ENCODE measurements at regions not wholly inside any gene's neighbourhood (a gene's known extent, or its start where the extent isn't known, plus 50 kb on each side); places are given as distances from the start of the nearest gene placed in this dataset.
"Not testable (repeated sequence)": the region's sequence is repeated elsewhere in the genome, so short reads cannot be mapped to it uniquely, and the experiment has no call there.

DNA sequence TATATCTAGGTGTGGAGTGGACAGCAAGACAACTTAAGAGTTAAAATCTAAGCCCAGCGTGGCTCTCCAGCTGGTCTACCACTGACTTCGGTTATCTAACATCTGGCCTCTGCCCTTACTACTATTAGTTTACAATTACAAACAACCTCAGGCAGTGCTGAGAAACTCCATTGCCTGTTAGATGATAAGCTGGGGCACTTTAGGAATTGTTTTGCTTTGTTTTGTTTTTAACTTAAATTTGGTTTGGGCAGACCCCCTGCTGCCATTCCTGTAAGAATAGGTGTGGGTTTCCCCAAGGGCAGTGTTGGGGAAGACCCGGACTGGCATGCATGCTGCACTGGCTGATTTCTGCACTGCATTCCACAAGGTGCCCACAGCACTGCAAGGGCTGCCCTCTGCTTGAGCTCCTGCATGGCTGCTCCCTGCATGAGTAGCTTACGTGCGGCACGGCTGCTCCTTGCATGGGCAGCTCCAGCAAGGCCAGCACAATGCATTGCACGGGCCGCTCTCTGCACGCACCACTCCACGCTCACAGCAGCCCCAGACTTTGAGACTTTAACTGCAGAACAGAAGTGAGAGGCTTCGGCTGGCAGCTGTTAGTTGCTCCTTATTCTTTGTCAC, 74.2 kb upstream of the SERTAD2 start:
- ATAC-seq (replicated peaks; ENCODE audit: extremely low read depth, poor library complexity, severe bottlenecking) (no peak), DNase-seq (ENCODE audit: low spot score in 2 of 2) (no peak)
- peaks cover 43% of the 10 kb centered on the region for H3K4me1 Mint-ChIP-seq
- H3K27ac Mint-ChIP-seq (ENCODE audit: low read depth): peak overlapping the region; percentile 93
- peak overlapping the region; percentile 64 for H3K4me3 Mint-ChIP-seq
- no peaks in the 10 kb centered on the region for H3K36me3 Mint-ChIP-seq (ENCODE audit: insufficient read depth)
- no peaks in the 10 kb centered on the region for H3K9me3 Mint-ChIP-seq
- H3K27me3 Mint-ChIP-seq: no peaks in the 10 kb centered on the region

DNA sequence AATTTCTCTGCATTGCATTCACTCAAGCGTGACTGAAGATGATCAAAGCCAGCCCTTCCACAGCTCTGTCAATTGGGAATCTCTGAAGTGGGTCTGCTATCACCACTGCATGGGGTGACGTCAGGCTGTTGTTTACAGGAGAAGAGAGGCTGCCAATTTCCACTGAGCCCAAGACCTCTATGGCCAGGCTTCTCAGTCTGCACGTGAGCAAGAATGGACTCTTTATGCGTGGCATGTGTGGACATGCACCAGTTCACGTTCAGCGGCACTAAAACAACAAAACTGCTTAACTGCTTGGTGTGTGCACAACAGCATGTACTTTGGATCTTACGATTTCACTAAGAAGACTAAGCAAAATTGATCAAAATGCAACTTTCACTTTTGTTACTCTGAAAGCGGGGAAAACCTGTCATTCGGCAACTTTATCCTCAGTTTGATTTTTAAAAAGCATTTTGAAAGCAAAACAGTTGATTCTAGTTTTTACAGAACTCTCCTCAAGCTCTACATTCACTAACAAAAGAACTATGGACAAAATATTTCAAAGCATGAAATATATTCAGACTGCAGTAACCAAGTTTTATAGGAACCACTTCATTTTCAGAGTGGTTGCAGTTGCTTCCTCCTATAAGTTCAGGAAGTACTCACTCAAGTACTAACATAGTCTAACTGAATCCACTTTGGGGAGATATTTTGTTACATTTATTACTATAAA, 77.0 kb upstream of the SERTAD2 start:
- peak; percentile 63 for ATAC-seq (replicated peaks; ENCODE audit: extremely low read depth, poor library complexity, severe bottlenecking)
- Mint-ChIP-seq H3K4me3 (peak overlapping the region; percentile 80), H3K27me3 (no peaks in the 10 kb centered on the region), H3K4me1 (peaks cover 43% of the 10 kb centered on the region), H3K9me3 (no peaks in the 10 kb centered on the region), H3K36me3 (ENCODE audit: insufficient read depth) (no peaks in the 10 kb centered on the region), H3K27ac (ENCODE audit: low read depth) (peak overlapping the region; percentile 98)
- no peak for DNase-seq (ENCODE audit: low spot score in 2 of 2)

DNA sequence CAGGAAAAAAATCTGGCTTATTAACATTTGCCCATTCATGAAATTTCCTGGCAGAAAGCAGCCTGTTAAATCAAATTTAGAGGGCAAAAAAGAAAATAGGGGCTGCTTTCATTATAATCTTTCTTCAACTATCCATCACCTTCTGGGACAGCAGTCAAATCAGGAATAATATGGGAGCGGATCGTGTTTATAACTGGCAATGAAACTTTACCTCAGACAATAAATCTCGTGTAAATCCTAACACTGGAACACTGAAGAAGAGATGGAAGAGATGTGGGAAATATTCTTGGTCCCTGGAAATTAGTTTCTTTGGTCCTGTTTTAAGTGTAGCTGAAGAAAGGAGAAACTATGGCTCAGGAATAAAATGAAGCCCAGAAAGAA, 77.5 kb upstream of the SERTAD2 start:
- DNase-seq (ENCODE audit: low spot score in 2 of 2) (no peak), ATAC-seq (replicated peaks; ENCODE audit: extremely low read depth, poor library complexity, severe bottlenecking) (no peak)
- no peaks in the 10 kb centered on the region for H3K27me3 Mint-ChIP-seq
- no peaks in the 10 kb centered on the region for H3K9me3 Mint-ChIP-seq
- peak overlapping the region; percentile 98 for H3K27ac Mint-ChIP-seq (ENCODE audit: low read depth)
- peaks cover 41% of the 10 kb centered on the region for H3K4me1 Mint-ChIP-seq
- H3K36me3 Mint-ChIP-seq (ENCODE audit: insufficient read depth): no peaks in the 10 kb centered on the region
- H3K4me3 Mint-ChIP-seq: peak overlapping the region; percentile 80

DNA sequence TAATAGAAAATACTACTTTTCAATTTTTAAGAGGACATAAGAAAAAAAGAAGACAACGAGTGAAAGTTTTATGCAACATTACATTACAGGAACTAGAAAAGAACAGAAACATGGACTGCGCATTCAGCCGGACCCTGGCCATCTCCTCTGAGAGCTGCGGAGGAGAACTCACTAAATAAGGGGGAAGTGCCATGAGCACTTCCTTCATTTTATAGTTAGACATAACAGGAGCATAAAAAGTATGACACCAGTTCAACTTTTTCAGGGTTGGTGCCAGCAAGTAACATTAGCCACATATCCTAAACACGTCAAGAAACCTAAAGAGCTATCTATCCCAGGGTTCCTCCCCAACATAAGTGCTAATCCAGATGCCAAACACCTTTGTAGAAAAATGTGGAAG, 78.0 kb upstream of the SERTAD2 start:
- ATAC-seq (replicated peaks; ENCODE audit: extremely low read depth, poor library complexity, severe bottlenecking) (no peak), DNase-seq (ENCODE audit: low spot score in 2 of 2) (no peak)
- Mint-ChIP-seq H3K27me3 (no peaks in the 10 kb centered on the region), H3K9me3 (no peaks in the 10 kb centered on the region), H3K4me3 (no peak overlapping the region), H3K4me1 (peaks cover 36% of the 10 kb centered on the region), H3K36me3 (ENCODE audit: insufficient read depth) (no peaks in the 10 kb centered on the region), H3K27ac (ENCODE audit: low read depth) (peak overlapping the region; percentile 98)

DNA sequence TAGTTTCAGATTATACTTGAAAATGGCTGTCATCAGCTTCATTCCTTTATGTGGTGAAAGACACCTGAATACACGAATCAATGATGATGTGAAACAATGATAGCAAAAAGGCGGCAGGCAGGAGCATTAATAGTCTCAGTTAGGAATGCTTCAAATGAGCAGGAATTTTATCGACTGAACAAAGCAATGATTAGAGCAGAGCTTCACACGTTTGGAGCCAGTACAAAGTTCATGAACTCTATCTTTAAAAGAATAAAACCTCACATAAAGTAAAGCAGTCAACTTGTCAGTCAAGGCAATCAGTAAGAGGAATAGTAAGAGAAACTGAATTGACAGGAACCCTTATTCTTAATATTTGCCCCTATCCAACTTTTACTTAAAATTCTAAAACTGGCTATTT, 78.4 kb upstream of the SERTAD2 start:
- ATAC-seq (replicated peaks; ENCODE audit: extremely low read depth, poor library complexity, severe bottlenecking) (no peak), DNase-seq (ENCODE audit: low spot score in 2 of 2) (no peak)
- peaks cover 32% of the 10 kb centered on the region for H3K4me1 Mint-ChIP-seq
- H3K4me3 Mint-ChIP-seq: no peak overlapping the region
- no peaks in the 10 kb centered on the region for H3K9me3 Mint-ChIP-seq
- H3K36me3 Mint-ChIP-seq (ENCODE audit: insufficient read depth): no peaks in the 10 kb centered on the region
- no peak overlapping the region for H3K27ac Mint-ChIP-seq (ENCODE audit: low read depth)
- no peaks in the 10 kb centered on the region for H3K27me3 Mint-ChIP-seq

DNA sequence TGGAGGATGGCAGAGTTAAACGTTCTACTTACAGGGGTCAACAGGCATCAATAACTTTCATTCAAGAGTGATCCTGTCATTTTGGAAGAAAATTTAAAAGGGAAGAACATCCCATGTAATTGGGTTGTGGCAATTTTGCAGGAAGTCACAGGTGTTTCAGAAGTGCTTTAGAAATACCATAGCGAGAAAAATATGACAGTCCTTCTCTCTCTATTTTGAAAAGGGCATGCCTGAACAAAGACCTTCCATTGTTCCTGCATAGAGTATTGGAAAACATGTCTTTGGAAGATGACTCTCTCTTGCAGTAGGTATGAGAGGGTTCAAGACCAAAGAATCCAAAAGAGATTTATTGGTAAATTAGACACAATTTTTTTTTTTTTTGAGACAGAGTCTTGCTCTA, 81.8 kb upstream of the SERTAD2 start:
- ATAC-seq (replicated peaks; ENCODE audit: extremely low read depth, poor library complexity, severe bottlenecking) (no peak), DNase-seq (ENCODE audit: low spot score in 2 of 2) (no peak)
- H3K27me3 Mint-ChIP-seq: no peaks in the 10 kb centered on the region
- no peak overlapping the region for H3K4me3 Mint-ChIP-seq
- no peaks in the 10 kb centered on the region for H3K9me3 Mint-ChIP-seq
- H3K36me3 Mint-ChIP-seq (ENCODE audit: insufficient read depth): peaks cover 2% of the 10 kb centered on the region
- H3K27ac Mint-ChIP-seq (ENCODE audit: low read depth): no peak overlapping the region
- peaks cover 11% of the 10 kb centered on the region for H3K4me1 Mint-ChIP-seq

DNA sequence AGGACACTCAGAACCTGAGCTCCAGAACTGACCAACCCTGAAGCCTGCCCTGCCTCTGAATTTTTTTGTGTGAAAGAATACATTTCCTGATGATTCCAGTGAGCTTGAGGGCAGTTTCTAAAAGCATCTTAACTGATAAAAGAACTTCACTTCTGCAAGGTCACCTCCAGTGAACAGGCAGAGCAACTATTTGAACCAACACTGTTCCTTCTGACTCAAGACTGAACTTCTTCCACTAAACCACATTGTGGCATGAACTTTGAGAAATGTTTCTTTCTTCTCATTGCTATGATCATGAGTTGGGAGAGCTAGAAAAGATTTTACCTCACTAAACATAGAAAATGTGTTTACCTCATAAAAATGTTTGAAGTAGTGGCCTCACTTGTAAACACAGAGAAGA, 83.8 kb upstream of the SERTAD2 start:
- Mint-ChIP-seq H3K4me3 (no peak overlapping the region), H3K27me3 (no peaks in the 10 kb centered on the region), H3K9me3 (no peaks in the 10 kb centered on the region), H3K4me1 (no peaks in the 10 kb centered on the region), H3K36me3 (ENCODE audit: insufficient read depth) (peaks cover 2% of the 10 kb centered on the region), H3K27ac (ENCODE audit: low read depth) (no peak overlapping the region)
- ATAC-seq (replicated peaks; ENCODE audit: extremely low read depth, poor library complexity, severe bottlenecking) (no peak), DNase-seq (ENCODE audit: low spot score in 2 of 2) (no peak)

DNA sequence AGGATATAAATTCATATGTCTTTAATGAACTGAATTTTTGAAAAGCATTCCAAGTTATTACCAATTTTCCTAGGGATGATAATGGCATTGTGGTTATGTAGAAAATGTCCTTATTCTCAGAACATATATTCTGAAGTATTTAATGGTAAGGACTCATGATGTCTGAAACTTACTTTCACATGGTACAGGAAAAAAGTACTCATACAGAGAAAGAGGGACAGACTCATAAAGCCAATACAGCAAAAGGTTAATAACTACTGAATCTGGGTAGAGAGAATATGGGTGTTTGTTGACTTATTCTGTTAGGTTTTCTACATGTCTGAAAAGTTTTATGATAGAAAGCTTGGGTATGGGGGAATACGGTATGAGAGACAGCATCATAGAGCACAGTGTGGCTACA, 84.3 kb upstream of the SERTAD2 start:
- no peaks in the 10 kb centered on the region for H3K27me3 Mint-ChIP-seq
- H3K27ac Mint-ChIP-seq (ENCODE audit: low read depth): no peak overlapping the region
- no peaks in the 10 kb centered on the region for H3K4me1 Mint-ChIP-seq
- ATAC-seq (replicated peaks; ENCODE audit: extremely low read depth, poor library complexity, severe bottlenecking) (no peak), DNase-seq (ENCODE audit: low spot score in 2 of 2) (no peak)
- no peaks in the 10 kb centered on the region for H3K9me3 Mint-ChIP-seq
- H3K4me3 Mint-ChIP-seq: no peak overlapping the region
- peaks cover 2% of the 10 kb centered on the region for H3K36me3 Mint-ChIP-seq (ENCODE audit: insufficient read depth)

DNA sequence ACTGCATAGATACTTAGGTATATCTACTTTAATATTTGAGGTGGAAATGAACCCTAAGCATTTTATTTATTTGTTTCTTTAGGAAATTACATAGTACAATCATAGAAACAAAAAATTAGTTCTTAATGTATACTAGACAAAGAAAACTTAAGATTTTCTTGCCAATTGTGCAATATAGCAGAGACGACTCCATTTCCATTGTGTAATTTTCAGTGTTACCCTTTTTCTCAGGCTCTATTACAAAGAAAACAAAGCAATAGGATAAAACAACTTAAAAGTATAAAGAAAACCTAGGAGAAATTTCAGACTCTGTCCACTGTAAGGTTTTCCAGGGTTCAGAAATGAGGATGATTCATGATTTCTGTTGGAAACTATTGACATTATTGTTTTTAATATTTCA, 89.0 kb upstream of the SERTAD2 start:
- H3K9me3 Mint-ChIP-seq: no peaks in the 10 kb centered on the region
- H3K4me3 Mint-ChIP-seq: no peak overlapping the region
- no peaks in the 10 kb centered on the region for H3K27me3 Mint-ChIP-seq
- DNase-seq (ENCODE audit: low spot score in 2 of 2) (no peak), ATAC-seq (replicated peaks; ENCODE audit: extremely low read depth, poor library complexity, severe bottlenecking) (no peak)
- peaks cover 2% of the 10 kb centered on the region for H3K36me3 Mint-ChIP-seq (ENCODE audit: insufficient read depth)
- no peak overlapping the region for H3K27ac Mint-ChIP-seq (ENCODE audit: low read depth)
- peaks cover 5% of the 10 kb centered on the region for H3K4me1 Mint-ChIP-seq

DNA sequence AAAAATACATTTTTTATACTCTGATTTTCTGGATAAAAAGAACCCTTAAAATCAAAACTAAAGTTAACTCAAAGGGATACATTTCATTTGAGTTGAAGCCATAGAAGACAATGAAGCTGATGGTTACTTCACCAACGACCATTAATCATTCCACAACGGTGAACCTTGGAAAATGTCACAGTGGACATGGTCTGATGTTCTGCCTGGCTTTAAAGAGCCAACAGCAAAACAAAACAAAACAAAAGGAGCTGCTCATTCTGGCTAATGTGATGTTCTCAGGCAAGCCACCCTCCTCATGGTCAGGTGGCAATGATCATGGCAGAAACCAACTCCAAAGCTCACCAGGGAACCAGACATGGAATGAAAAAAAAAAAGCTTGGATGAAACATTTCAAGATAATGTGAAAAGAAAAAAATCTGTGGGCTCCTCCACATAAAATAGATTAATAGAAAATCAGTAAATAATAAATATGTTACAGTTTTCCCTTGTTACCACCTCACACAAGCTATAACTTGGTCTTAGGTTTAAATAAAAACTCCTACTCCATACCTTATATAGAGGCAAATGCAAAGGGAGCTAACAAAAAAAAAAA, 90.1 kb upstream of the SERTAD2 start:
- H3K4me1 Mint-ChIP-seq: peaks cover 5% of the 10 kb centered on the region
- H3K9me3 Mint-ChIP-seq: no peaks in the 10 kb centered on the region
- DNase-seq (ENCODE audit: low spot score in 2 of 2) (no peak), ATAC-seq (replicated peaks; ENCODE audit: extremely low read depth, poor library complexity, severe bottlenecking) (no peak)
- H3K4me3 Mint-ChIP-seq: no peak overlapping the region
- peaks cover 2% of the 10 kb centered on the region for H3K36me3 Mint-ChIP-seq (ENCODE audit: insufficient read depth)
- H3K27ac Mint-ChIP-seq (ENCODE audit: low read depth): no peak overlapping the region
- H3K27me3 Mint-ChIP-seq: no peaks in the 10 kb centered on the region

DNA sequence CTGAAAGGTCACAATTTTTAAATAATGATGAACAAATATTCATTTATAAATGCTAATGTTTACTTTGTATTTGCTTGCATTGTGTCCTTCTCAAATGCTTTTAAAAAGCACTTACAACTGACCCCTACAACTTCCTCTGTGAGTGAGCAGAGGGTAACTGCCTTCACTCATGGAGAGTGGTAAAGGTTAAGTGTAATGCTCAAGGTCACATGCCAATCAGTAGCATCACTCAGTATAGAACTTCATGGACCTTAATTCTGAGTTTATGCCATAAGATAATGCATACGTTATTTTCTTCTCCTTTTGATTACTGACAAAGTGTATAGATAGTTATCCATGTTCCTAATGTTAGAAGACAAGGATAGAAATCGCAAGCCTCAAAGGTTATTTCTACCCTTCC, 91.8 kb upstream of the SERTAD2 start:
- Mint-ChIP-seq H3K36me3 (ENCODE audit: insufficient read depth) (peaks cover 2% of the 10 kb centered on the region), H3K27ac (ENCODE audit: low read depth) (no peak overlapping the region), H3K4me3 (no peak overlapping the region), H3K9me3 (no peaks in the 10 kb centered on the region), H3K27me3 (no peaks in the 10 kb centered on the region), H3K4me1 (peaks cover 12% of the 10 kb centered on the region)
- no peak for DNase-seq (ENCODE audit: low spot score in 2 of 2)
- no peak for ATAC-seq (replicated peaks; ENCODE audit: extremely low read depth, poor library complexity, severe bottlenecking)

DNA sequence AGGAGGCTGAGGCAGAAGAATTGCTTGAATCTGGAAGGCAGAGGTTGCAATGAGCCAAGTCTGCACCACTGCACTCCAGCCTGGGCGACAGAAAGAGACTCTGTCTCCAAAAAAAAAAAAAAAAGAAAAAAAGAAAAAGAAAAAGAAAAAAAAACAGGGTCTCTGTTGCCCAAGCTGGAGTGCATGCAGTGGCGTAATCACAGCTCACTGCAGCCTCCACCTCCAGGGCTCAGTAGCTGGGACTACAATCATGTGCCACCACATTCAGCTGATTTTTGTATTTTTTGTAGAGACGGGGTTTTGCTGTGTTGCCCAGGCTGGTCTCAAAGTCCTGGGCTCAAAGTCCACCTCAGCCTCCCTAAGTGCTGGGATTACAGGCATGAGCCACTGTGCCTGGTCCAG, 94.0 kb upstream of the SERTAD2 start:
- H3K9me3 Mint-ChIP-seq; DNase-seq (ENCODE audit: low spot score in 2 of 2); H3K27ac Mint-ChIP-seq (ENCODE audit: low read depth); H3K4me3 Mint-ChIP-seq; ATAC-seq (replicated peaks; ENCODE audit: extremely low read depth, poor library complexity, severe bottlenecking); H3K27me3 Mint-ChIP-seq: not testable (repeated sequence)
- peaks cover 18% of the 10 kb centered on the region for H3K4me1 Mint-ChIP-seq
- peaks cover 15% of the 10 kb centered on the region for H3K36me3 Mint-ChIP-seq (ENCODE audit: insufficient read depth)

DNA sequence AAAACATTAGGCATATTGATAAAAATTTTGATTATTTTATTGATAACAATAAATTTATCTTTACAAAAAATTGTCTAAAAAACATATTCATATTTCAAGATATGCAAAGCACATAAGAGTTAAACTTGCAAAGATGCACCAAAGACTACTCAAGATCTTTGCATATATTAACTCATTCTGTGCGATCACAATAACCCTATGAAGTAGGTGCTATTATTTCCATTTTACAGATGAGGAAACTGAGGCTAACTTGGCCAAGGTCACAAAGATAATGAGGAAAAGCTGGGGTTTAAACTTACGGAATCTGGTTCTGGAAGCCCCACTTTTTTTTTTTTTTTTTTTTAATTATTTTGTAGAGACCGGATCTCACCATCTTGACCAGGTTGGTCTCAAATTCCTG, 94.4 kb upstream of the SERTAD2 start:
- Mint-ChIP-seq H3K27ac (ENCODE audit: low read depth) (no peak overlapping the region), H3K4me3 (no peak overlapping the region), H3K36me3 (ENCODE audit: insufficient read depth) (peaks cover 15% of the 10 kb centered on the region), H3K4me1 (peaks cover 18% of the 10 kb centered on the region), H3K27me3 (no peaks in the 10 kb centered on the region), H3K9me3 (no peaks in the 10 kb centered on the region)
- no peak for DNase-seq (ENCODE audit: low spot score in 2 of 2)
- no peak for ATAC-seq (replicated peaks; ENCODE audit: extremely low read depth, poor library complexity, severe bottlenecking)

Data from central memory CD8-positive, alpha-beta T cell (primary cell).